ENCODE measurements at regions not wholly inside any gene's neighbourhood (a gene's known extent, or its start where the extent isn't known, plus 50 kb on each side); places are given as distances from the start of the nearest gene placed in this dataset.

- TF ChIP-seq, protein P1, sequence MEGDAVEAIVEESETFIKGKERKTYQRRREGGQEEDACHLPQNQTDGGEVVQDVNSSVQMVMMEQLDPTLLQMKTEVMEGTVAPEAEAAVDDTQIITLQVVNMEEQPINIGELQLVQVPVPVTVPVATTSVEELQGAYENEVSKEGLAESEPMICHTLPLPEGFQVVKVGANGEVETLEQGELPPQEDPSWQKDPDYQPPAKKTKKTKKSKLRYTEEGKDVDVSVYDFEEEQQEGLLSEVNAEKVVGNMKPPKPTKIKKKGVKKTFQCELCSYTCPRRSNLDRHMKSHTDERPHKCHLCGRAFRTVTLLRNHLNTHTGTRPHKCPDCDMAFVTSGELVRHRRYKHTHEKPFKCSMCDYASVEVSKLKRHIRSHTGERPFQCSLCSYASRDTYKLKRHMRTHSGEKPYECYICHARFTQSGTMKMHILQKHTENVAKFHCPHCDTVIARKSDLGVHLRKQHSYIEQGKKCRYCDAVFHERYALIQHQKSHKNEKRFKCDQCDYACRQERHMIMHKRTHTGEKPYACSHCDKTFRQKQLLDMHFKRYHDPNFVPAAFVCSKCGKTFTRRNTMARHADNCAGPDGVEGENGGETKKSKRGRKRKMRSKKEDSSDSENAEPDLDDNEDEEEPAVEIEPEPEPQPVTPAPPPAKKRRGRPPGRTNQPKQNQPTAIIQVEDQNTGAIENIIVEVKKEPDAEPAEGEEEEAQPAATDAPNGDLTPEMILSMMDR (IDR thresholded peaks at IDR 0.05): no peak
- no peak for TF ChIP-seq POLR2AphosphoS5 (IDR thresholded peaks at IDR 0.05)
- TF ChIP-seq POLR2A (IDR thresholded peaks at IDR 0.05): no peak
Measured at GRCh38 chr4:14855719-14856061, 146.6 kb upstream of the CPEB2 start.
